HS-27A (cell line): ENCODE measurements at regions not wholly inside any gene's neighbourhood (a gene's known extent, or its start where the extent isn't known, plus 50 kb on each side); places are given as distances from the start of the nearest gene placed in this dataset.

ENCODE experiments used
- DNase-seq: peaks from one replicate; pipeline ENCODE4 v3.0.0-alpha.2; 2012; ENCODE audit warnings: low read depth, missing footprints

DNA sequence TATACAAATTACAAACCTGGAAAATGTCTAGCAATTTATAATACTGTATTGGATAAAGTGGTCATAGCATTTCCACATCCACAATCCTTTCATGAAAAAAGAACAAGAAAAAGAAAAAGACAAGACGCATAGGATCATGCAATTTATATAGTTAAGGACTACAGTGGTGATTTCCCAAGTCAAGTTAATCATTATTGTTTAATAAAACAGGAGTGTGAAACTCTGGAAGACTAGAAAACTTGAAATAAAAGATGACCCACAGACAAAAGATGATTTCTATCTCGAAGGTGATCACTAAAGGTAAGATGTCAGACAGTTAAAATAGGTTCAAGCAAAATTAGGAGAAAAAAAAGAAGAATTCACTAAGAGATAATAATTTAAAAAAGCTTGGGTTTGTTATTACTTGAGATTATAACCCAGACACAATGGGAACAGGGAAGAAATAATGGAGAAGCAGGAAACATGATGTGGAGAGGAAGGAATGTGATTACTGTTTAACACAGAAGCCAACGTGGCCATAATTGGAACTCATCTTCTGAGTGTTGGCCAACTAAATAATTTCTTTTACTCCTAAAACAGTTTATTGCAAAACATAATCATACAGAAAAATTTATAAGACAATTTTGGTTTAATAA, 441.2 kb upstream of the ANO3 start:
- no peak for DNase-seq

DNA sequence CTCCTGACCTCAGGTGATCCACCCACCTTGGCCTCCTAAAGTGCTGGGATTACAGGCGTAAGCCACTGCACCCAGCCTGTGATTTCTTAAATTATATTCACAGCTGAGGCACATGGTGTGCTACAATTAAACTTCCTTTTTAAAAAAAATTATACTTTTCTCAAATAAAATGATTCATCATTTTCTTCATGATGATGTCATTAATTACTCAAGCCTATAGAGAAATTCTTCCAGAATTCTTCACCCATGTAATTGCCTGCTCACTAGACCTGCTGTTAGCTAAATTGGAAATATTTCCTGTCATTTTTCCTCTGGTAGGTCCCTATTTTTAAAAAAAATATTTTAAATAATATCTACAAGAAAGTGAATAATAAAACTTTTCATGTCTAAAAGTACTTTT, 440.0 kb upstream of the ANO3 start:
- no peak for DNase-seq

DNA sequence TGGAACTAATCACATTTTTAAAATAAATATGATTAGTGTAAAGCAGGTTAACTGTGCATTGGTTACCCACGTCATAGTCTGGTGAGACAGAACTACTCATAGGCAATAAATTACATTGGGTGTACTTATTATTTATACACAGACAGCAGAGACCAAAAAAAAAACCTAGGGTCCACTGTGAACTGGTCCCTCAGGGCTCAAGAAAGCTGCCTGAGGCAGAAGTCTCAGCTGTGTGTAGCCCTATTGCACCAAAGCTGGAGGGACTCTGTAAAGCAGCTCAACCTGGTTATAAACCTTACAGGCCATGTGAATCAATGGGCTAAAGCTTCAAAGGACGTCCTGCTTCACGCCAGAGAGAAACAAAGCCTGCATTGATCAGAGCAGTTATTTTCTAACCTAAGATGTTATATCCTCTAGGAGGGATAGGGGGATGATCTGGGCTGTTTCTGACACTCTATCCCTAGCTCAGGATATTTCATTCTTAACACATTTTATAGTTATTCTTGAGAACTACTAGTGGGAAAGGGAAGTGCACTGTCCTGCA, 432.2 kb upstream of the ANO3 start:
- no peak for DNase-seq

DNA sequence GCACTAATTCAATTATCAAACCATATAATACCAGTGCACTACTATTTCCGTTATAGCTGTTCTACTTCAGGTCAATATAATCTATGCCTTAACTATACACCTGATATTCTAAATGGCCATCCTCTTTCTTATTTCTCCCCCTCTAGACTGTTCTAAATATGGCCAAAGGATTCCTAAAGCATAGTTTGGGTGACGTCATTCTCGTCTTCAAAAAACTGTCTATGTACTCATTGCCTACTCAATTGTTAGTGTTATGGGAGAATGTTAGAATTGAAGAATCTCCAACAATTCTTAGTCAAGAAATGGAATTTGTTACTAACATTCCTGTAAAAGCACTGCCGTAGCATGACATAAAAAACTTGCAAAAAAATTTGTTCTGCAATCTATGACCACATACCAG, 431.1 kb upstream of the ANO3 start:
- no peak for DNase-seq

DNA sequence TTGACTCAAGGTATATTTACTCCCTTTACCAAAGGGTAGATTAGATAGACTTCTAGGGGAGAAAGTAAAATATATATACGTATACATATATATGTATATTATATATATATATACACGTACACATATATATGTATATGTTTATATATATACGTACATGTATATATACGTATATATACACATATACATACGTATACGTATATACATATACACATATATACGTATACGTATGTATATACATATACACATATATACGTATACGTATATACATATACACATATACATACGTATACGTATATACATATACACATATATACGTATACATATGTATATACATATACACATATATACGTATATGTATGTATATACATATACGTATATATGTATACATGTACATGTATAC, 430.5 kb upstream of the ANO3 start:
- no peak for DNase-seq

DNA sequence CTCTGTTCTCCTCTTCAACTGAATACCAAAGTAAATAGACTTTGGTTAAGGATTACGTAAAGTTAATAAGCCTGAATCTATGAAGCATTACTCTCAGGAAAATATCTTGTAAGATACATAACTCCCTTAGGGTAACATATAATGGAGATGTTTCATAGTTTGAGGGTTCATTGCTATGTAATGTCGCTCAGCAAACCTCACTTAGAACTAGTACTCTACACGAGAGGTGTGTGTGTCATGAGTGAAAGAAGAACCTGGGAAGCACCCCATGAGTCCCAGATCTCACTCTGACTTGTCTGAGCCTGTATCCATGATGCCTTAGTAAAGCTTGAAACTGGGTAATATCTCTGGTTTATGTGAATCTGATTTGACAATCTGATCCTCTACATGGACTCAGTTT, 429.5 kb upstream of the ANO3 start:
- DNase-seq = no peak

DNA sequence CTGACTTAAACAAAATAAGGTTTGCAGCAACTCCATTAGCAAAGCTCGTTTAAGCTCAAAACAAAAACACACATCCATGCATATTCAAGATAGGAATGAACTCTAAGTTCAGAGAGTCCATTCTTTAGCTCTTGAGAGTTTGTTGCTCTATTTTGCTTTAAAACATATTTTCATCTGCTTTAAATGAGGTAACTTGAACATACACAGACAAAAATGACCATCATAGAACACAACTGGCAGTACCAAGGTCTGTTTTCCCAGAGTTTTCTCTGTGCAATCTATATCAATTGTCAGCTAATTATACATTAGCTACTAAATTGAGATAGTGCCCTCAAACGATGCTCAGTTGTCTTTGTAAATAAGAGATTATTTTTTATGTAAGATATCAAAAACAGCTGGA, 423.2 kb upstream of the ANO3 start:
- no peak for DNase-seq

DNA sequence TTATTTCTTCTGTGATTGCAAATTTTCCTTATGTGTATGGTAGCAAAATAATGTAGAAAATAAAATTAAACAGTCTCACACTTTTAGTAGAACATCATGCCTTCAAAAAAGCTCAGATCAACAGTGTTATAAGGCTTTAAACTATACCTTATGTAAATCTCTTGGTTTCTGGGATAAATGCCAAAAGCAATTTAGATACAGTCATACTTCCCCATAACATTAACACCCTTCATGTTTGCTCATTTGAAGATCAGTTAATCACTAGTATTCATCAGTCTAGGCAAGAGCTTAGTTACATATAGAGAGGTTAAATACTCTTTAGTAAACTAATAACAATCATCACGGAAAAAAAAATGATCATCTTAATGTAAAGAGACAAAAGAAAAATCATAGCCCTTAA, 421.8 kb upstream of the ANO3 start:
- DNase-seq = no peak

DNA sequence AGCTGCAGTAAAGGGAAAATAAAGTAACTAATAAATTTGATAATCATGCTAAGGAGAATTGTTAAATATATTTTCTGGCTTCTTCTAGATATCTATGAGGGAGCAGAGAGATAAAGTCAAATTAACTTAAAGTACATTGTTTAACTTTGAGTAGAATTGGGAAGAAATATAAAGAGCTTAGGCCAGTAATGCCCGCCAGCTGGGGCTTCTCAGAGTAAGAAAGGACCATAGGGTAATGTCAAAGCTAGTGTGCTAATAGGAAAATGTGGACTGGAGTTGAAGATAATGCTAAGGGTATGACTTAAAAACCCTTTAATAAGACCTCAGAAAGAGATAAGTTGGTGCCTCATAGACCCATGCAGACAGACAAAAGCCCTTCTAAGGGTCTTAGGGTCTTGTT, 411.6 kb upstream of the ANO3 start:
- no peak for DNase-seq

DNA sequence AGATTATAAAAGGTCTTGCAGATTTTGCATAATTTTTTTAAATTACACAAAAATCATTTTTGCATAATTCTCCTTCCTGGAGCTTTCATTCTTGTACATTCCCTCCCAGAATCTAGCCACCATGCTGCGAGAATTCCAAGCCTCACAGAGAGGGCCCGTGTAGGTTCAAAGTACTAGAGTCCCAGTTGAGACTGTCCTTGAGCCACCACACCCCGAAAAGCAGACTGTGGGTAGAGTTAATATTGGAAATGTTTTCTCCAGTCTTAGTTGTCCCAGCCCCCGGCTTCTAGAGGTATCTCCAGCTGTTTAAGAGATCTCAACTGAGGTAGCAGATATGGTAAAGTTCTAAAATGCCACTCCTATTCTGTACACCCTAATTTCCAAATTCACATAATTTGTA, 407.3 kb upstream of the ANO3 start:
- DNase-seq = no peak

DNA sequence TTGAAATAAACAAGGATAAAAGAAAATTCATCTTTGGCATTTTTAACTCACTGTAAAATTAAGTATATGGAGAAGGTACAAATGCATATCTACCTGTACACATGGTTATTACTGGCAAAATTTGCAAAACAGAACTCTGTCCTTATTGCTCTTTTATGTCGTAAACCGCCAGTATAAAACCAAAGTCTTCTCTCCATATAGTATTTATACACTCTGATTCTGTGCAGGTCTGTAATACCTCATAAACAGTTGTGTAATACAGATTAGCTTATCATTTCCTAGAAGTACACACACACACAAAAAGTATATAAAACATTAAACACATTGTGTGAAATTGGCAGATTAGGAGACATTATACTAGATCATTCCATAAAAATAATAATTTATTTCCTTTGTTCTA, 406.6 kb upstream of the ANO3 start:
- no peak for DNase-seq

DNA sequence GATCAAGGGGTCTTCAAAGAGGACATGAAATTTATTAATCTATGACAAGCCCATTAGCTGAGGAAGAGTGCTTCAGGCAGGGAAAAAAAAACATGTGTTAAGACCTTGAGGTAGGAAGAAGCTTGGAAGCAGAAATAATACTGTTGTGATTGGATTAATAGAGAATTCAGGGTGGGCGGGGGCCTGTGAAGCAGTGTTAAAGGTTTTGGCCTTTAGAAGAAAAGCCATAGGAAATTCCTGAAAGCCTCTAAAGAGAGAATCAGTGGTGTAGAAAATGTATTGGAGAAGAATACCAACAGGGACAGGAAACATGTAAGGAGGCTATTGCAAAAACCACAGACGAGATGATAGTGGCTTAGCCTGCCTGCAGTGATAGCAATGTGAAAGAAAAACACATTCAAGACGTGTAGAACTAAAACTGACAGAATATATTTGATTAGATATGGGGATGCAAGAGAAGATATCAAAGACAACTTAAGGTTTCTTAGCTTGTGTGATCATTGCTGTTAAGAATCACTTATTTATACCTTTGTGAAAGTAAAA, 404.4 kb upstream of the ANO3 start:
- no peak for DNase-seq

DNA sequence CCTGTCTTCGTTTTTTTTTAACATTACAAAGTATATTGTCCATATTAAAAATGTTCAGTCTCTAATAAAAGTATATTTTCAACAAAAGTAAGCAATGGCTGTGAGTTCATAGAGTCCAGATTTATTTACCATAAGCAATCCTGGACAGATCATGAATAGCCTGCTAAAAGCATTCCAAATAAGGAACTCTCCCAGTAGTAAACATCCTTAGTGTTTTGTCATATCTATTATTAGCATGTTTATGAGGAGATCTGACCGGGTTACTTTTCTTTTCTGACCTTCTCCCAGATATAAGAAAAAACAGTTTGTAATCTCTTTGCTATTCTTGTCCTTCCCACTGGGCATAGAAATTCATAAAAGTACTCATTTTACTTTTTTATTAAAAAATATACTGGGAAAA, 403.9 kb upstream of the ANO3 start:
- no peak for DNase-seq

DNA sequence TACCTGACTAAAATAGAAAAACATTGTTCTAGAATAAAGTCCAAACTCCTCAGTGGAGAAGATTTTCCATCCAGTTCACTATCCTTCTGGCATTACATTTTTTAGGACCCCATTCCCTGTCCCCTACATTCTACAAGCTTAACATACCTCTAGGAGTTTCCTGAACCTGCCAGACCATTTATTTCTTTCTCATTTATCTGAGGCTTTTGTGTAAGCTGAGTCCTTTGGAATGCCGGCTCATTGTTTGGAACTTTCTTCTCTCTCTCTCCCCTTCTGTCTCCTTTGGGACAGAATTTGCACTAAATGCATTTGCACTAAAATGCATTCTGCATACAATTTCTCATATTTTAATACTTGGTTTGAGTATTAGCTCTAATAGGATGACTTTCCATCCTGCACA, 393.0 kb upstream of the ANO3 start:
- DNase-seq = no peak

DNA sequence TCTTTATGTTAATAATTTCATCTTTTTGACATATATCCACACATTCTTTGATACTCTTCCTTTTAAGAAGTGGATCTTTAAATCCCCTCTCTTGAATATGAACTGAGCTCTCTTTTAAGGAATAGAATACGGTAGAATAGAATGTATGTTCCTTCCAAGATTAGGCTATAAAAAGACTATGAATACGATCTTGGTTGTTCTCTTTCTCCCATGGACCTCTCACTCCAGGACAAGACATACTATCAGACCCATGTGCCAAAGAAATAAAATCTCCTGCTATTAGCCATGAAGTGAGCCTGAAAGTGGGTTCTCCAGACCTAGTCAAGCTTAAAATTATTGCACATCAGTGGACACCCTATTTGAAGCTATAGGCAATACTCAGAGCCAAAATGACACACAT, 392.2 kb upstream of the ANO3 start:
- no peak for DNase-seq

DNA sequence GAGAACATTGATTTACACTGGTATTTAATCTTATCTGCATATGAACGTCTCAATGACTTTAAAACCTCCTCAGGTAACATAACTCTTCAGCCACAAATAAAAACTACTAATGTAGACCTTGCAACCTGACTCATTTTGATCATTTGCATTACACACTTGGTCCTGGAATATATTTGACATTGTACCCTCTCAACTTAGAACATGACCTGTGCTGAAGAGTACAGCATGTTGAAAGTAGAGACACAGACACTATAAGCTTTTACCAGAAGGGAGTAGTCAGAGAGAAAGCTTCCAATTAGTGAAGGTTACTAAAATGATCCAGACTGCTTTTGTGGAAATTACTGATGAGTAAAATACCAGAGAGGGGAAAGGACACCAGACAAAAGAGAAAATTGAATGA, 390.6 kb upstream of the ANO3 start:
- no peak for DNase-seq

DNA sequence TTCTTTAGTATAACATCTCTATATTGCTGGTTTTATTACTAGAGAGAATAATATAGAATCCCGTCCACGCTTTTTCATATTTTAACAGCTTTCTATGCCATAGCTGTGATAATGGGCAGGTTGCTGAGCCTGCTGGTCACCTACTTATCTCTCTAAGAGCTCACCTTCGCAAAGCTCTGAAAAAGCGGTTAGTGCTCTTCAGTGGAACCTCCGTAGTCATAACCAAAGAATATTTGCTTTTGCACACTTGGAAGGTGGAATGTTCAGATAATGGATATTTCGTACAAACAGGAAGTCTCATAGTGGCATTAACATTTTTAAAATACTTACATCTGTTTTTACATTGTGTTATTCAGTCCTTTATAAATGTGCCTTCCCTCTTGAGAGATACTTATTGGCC, 388.9 kb upstream of the ANO3 start:
- no peak for DNase-seq

DNA sequence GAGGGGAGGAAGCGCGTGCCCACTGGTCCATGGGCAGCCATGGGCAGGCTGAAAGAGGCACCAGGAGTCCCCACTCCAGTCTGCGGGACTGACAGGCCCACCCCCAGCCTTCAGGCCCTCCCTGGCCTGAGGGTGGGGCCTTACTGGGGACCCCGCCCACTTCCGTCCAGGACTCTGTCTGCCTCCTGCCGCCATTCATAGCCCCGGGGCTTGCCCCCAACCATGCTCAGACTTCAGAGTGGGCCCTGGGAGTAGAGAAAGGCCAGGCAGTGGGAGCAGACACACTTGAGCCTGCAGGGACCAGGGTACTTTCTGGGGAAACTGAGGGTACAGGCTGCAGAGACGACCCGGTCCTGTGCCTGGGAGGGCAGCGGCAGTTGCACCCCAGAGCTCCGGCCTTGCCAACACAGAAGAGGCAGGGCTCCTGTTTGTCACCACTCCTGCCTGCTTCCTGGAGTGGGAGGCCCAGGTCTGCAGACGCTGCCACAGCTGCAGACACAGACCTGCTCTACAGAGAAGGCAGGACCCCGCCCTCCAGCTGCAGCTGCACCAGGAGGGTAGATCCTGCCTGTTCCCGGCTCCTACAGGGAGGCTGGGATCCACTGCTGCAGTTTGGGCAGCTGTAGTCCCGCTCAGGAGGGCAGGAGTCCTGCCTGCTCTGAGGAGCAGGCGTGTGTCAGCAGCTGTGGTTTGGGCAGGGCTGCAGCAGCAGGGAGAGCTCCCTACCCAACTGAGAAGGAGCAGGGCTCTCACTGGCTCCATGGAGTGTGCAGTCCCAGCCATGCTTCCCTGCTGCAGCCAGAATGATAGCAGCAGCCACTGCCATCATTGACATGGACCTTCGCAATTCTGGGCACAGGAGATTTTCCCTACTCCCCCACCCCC, 387.9 kb upstream of the ANO3 start:
- DNase-seq = no peak

DNA sequence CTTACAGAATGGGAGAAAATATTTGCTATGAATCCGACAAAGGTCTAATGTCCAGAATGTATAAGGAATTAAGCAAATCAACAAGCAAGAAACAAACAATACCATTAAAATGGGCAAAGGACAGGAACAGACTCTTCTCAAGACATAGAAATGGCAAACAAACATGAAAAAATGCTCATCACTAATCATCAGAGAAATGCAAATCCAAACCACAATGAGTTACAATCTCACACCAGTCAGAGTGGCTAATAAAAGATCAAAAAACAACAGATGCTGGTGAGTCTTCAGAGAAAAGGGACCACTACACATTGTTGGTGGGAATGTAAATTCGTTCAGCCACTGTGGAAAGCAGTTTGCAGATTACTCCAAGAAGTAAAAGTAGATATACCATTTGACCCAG, 382.0 kb upstream of the ANO3 start:
- no peak for DNase-seq

DNA sequence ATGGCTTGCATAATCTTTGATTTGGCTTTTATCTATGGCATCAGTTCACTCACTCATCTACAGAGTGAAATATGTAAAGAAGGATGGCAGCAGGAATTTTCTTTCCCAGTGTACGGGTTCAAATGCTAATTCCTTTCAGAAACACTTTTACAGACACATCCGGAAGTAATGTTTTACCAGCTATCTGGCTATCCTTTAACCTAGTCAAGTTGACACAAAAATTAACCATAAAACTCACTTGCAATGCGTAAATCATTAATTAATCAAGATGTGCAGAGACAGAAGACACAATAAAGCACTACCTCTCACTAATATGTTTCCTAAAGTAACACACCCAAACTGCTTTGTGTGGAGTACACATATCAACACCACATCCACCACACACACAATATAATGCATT, 378.9 kb upstream of the ANO3 start:
- DNase-seq = no peak

DNA sequence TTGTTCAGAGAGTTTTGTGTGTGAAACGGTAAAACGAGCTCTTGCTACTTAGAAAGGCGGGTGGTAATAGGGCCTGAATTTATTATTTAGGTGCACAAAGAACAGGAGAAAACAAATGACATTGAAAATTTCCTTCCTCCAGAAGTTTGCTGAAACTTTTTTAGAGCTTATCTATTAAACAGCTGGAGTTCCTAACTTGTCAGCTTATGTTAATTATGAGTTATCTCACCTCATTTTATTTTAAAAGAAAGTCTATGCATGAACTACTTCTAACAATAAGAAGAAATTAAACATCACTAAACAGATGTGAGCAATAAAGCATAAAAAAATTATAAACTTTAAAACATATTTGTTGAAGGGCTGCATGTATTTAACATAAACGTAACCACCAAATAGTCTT, 373.9 kb upstream of the ANO3 start:
- no peak for DNase-seq

DNA sequence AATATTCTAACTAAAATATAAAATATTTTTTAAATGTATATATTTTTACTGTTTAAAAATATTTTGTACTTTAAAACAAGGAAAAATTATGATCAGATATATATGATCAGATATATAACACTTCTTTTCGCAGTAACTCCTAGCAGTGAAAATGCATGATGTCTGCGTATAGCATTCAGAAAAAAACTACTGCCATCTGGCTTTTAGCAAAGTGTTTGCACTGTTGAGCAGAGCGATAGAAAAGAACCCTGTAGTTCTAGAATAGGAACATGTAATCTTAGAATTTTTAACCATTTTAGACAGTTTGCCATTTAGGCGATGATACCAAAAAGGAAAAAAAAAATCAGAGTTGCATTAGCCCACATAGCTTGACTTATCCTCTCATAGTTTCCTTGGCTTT, 370.4 kb upstream of the ANO3 start:
- DNase-seq = no peak

DNA sequence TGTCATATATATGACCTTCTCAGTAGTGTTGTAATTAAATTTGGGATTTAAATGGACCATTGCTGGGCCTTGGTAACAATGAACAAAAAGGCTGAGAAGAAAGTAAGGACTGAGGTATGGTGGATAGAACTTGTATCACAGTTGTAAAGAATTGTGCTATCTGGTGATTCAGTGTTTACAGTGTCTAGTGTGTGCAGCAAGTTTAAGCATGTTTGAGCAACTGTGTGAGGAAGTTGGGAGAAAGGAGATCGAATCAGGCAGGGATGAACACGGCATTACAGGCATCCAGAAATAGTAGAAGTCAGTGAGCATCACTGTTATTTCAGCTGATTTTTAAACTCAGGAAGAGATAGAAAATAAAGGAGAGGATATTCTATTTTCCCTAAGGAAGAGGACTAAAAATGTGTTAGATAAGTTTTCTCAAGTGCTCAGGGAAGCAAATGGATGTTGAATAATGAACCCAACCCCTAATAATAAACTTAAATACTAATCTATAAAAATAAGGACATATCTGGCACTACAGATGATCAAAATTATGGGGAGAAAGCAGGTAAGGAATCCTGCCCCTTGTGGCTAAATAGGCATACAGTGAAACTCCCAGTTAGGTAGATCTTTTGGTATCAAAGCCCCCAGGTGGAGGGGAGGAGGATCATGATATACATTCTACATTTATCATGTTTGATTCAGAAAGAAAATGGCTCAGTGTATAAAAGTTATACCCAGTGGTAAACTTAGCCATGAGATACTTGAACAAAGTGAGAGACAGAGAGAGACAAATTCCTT, 361.0 kb upstream of the ANO3 start:
- DNase-seq = no peak
